NCI-H82 (cell line): ENCODE measurements at regions not wholly inside any gene's neighbourhood (a gene's known extent, or its start where the extent isn't known, plus 50 kb on each side); places are given as distances from the start of the nearest gene placed in this dataset.
"Not testable (repeated sequence)": the region's sequence is repeated elsewhere in the genome, so short reads cannot be mapped to it uniquely, and the experiment has no call there.

Experiments used
- DNase-seq: peaks from one replicate; lab custom pipeline; 2025; lab: John Stamatoyannopoulos, UW

GRCh38 chr12:127169321-127170181 is 1097.4 kb upstream of the TMEM132C start:
- no peak for DNase-seq

- DNase-seq: no peak
Observed at GRCh38 chr12:127170226-127171180, 1096.5 kb upstream of the TMEM132C start.

- peak; percentile 57 for DNase-seq
Observed at GRCh38 chr12:127172861-127173260, 1094.1 kb upstream of the TMEM132C start.

- not testable (repeated sequence) for DNase-seq
Observed at GRCh38 chr12:127173971-127174370, 1093.0 kb upstream of the TMEM132C start.

GRCh38 chr12:127174881-127175280 is 1092.1 kb upstream of the TMEM132C start:
- DNase-seq: no peak

- DNase-seq: no peak
Observed at GRCh38 chr12:127175361-127175760, 1091.6 kb upstream of the TMEM132C start.

GRCh38 chr12:127176804-127177203 is 1090.2 kb upstream of the TMEM132C start:
- DNase-seq: no peak

GRCh38 chr12:127178052-127178451 is 1088.9 kb upstream of the TMEM132C start:
- no peak for DNase-seq

GRCh38 chr12:127178463-127178862 is 1088.5 kb upstream of the TMEM132C start:
- no peak for DNase-seq

GRCh38 chr12:127179176-127179575 is 1087.8 kb upstream of the TMEM132C start:
- no peak for DNase-seq

GRCh38 chr12:127182018-127182417 is 1085.0 kb upstream of the TMEM132C start:
- no peak for DNase-seq

GRCh38 chr12:127189992-127190391 is 1077.0 kb upstream of the TMEM132C start:
- no peak for DNase-seq

- no peak for DNase-seq
Observed at GRCh38 chr12:127191129-127191528, 1075.8 kb upstream of the TMEM132C start.

GRCh38 chr12:127192391-127192790 is 1074.6 kb upstream of the TMEM132C start:
- DNase-seq: no peak

- DNase-seq: no peak
Observed at GRCh38 chr12:127193341-127193740, 1073.6 kb upstream of the TMEM132C start.

GRCh38 chr12:127194176-127194575 is 1072.8 kb upstream of the TMEM132C start:
- no peak for DNase-seq

GRCh38 chr12:127205781-127206555 is 1061.0 kb upstream of the TMEM132C start:
- DNase-seq: peak; percentile 93

- no peak for DNase-seq
Observed at GRCh38 chr12:127209318-127209717, 1057.7 kb upstream of the TMEM132C start.

- no peak for DNase-seq
Observed at GRCh38 chr12:127214186-127214585, 1052.8 kb upstream of the TMEM132C start.

- no peak for DNase-seq
Observed at GRCh38 chr12:127223011-127223410, 1044.0 kb upstream of the TMEM132C start.

- peak; percentile 37 for DNase-seq
Observed at GRCh38 chr12:127223731-127224130, 1043.2 kb upstream of the TMEM132C start.

GRCh38 chr12:127230843-127231260 is 1036.1 kb upstream of the TMEM132C start:
- DNase-seq: no peak
